Pancreas (tissue), 10 donors: ENCODE measurements at regions not wholly inside any gene's neighbourhood (a gene's known extent, or its start where the extent isn't known, plus 50 kb on each side); places are given as distances from the start of the nearest gene placed in this dataset.
A peak's percentile ranks its signal among the peaks of the same experiment; 100 is the strongest.
"Not testable (repeated sequence)": the region's sequence is repeated elsewhere in the genome, so short reads cannot be mapped to it uniquely, and the experiment has no call there.

Source experiments
- ATAC-seq, 4 donors: fragments of 200-7000 bp; cut with Tn5 transposase; one replicate each; pipeline versions ENCODE4 v1.8.0 to v1.9.1; 2020; ENCODE audit warnings: mild to moderate bottlenecking in 4 of 4, moderate library complexity in 4 of 4
- DNase-seq, 6 donors: peaks; one replicate each; pipeline ENCODE4 v3.0.0-alpha.2; 2020
- FAIRE-seq: peaks from 2 replicates; lab custom pipeline; 2012; peaks lifted over from hg19 to GRCh38; lab: Jason Lieb, UNC
- H3K27ac ChIP-seq, 4 donors: fragments of 200-600 bp; sonication (generic); 1 replicate in 3 of 4; 2 replicates in 1 of 4; pipeline versions ENCODE4 v1.5.0 to v1.8.0; 2020
- H3K27me3 ChIP-seq, 4 donors: fragments of 200-600 bp; one replicate each; pipeline ENCODE4 v1.8.0; 2021
- H3K36me3 ChIP-seq, 3 donors: fragments of 200-600 bp; sonication (generic) in 1 of 3; one replicate each; pipeline versions ENCODE4 v1.5.0 to v1.8.0; 2020 to 2021
- H3K4me1 ChIP-seq, 3 donors: fragments of 200-600 bp; one replicate each; pipeline ENCODE4 v1.8.0; 2021
- H3K4me3 ChIP-seq, 4 donors: fragments of 200-600 bp; sonication (generic) in 2 of 4; one replicate each; pipeline versions ENCODE4 v1.5.0 to v1.8.0; 2020 to 2021
- H3K9me3 ChIP-seq, 4 donors: fragments of 200-600 bp; one replicate each; pipeline ENCODE4 v1.8.0; 2021
- WGBS, 2 donors: extraction: QIAGEN DNeasy Blood & Tissue Kit; methylation state at CpG; one replicate each; pipeline ENCODE4 v1.1.7; 2013; 5-methylcytosine and 5-hydroxymethylcytosine counted together
- intact Hi-C, 3 donors: fragments of 100-400 bp; cut with DNase I; formaldehyde crosslinking; loops; one replicate each; pipeline versions ENCODE4 v1.11.1 to v1.14.2; 2022
- TF ChIP-seq, protein P1 (sequence below), 4 donors: fragments of 200-600 bp; sonication (generic) in 3 of 4; IDR thresholded peaks; one replicate each; pipeline versions ENCODE4 v1.5.0 to v1.8.0; 2021; ENCODE audit warnings: antibody characterized with exemption in 4 of 4
- donor health status: healthy with polysubstance abuse.
- donor health status: DM: no; HTN: no; CAD: no; lungs with moderate emphysema.
- donor health status: DM: no; HTN: no; CAD: no.
- donor health status: control.
- donor health status: control.
- donor health status: Bipolar disorder and iron deficiency.
- donor health status: DM: yes; HTN: yes; CAD: no.
- donor health status: DM: no; HTN: no; CAD: no.
- donor health status: DM: no; HTN: no; CAD: no.
- donor health status: DM: yes; HTN: yes; CAD: no.

DNA sequence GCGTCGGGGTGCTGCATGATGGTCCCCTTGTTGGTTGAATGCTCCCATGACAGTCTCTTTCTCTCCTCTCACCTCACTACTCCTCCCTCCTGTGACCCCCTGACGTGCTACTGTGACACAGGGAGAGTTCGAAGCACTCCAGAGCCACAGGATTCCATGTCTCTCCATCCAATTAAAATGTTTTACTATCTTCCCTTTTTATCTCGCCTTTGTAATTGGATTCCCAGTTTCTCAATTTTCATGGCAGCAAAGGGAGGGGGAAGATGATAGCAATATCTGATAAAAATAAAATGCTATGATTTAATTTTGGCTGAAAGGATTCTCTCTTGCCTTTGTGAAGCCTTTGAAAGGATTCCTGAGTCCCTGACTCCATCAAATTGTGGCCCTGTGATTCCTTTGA, 271.9 kb upstream of the SLC14A2 start:
- no peaks in the 10 kb centered on the region for H3K4me1 ChIP-seq
- TF ChIP-seq, protein P1, sequence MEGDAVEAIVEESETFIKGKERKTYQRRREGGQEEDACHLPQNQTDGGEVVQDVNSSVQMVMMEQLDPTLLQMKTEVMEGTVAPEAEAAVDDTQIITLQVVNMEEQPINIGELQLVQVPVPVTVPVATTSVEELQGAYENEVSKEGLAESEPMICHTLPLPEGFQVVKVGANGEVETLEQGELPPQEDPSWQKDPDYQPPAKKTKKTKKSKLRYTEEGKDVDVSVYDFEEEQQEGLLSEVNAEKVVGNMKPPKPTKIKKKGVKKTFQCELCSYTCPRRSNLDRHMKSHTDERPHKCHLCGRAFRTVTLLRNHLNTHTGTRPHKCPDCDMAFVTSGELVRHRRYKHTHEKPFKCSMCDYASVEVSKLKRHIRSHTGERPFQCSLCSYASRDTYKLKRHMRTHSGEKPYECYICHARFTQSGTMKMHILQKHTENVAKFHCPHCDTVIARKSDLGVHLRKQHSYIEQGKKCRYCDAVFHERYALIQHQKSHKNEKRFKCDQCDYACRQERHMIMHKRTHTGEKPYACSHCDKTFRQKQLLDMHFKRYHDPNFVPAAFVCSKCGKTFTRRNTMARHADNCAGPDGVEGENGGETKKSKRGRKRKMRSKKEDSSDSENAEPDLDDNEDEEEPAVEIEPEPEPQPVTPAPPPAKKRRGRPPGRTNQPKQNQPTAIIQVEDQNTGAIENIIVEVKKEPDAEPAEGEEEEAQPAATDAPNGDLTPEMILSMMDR (IDR thresholded peaks at IDR 0.05), result no peak
- no peak for FAIRE-seq
- no peaks in the 10 kb centered on the region for H3K27me3 ChIP-seq
- ATAC-seq, result no peak
- H3K27ac ChIP-seq, result no peak overlapping the region
- intact Hi-C loops, result no loop called here
- H3K36me3 ChIP-seq, result no peaks in the 10 kb centered on the region
- DNase-seq, result no peak
- H3K4me3 ChIP-seq, result no peak overlapping the region
- H3K9me3 ChIP-seq, result no peaks in the 10 kb centered on the region
- WGBS, 2 donors, result 83 to 95% methylated on average over 5 of the region's 5 CpGs

GRCh38 chr18:45344680-45345079, 270.6 kb upstream of the SLC14A2 start:
- H3K4me1 ChIP-seq, H3K9me3 ChIP-seq, H3K27me3 ChIP-seq, H3K4me3 ChIP-seq, ATAC-seq, DNase-seq, FAIRE-seq, H3K27ac ChIP-seq, H3K36me3 ChIP-seq, intact Hi-C loops: not testable (repeated sequence)
- 92 to 93% methylated on average over 6 of the region's 6 CpGs for WGBS, 2 donors

DNA sequence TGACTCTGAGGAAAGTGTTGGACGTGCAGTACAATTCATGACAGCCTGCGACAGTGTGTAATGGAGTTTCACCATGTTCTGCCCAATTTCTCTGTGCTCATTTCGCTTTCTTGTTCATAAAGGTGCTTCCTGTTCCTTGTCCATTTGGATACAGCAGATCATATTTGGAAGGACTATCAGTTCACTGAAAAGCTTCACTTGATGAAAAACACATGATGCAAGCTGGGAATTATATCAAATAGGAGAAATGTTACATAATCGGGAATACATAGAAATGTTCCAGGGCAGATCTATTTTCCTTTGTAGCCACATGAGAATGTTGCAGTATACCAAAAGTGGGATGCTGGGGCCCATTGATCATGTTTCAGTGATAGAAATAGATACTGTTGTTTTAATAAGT, 266.3 kb upstream of the SLC14A2 start:
- no peaks in the 10 kb centered on the region for H3K9me3 ChIP-seq
- H3K4me3 ChIP-seq, result no peak overlapping the region
- no peaks in the 10 kb centered on the region for H3K36me3 ChIP-seq
- DNase-seq (no peak), ATAC-seq (no peak), FAIRE-seq (no peak)
- H3K27ac ChIP-seq, result no peak overlapping the region
- WGBS, 2 donors, result 88 to 90% methylated on average over 4 of the region's 4 CpGs
- intact Hi-C loops, result no loop called here
- TF ChIP-seq, protein P1 (IDR thresholded peaks at IDR 0.05), result no peak
- no peaks in the 10 kb centered on the region for H3K4me1 ChIP-seq
- no peaks in the 10 kb centered on the region for H3K27me3 ChIP-seq

DNA sequence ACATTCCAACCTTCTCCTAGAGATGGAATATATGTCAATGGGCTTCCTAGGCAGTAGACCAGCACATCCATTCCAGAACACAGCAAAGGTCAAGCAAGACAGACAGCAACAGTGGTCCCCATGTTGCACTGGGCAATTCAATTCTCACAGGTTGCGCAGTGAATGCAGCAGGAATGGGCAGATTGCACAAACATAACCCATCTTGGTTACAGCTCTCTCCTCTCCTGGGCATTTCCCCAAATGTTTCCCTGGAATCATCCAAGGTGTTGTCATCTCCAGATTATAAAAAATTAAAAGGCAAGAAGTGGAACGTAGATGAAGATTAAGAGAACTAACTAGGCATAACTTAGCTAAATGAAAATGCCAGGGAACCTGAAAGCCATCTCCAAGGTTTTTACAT, 265.8 kb upstream of the SLC14A2 start:
- no peak for DNase-seq
- Histone ChIP-seq H3K27me3 (no peaks in the 10 kb centered on the region), H3K9me3 (no peaks in the 10 kb centered on the region), H3K4me1 (no peaks in the 10 kb centered on the region), H3K27ac (no peak overlapping the region), H3K4me3 (no peak overlapping the region), H3K36me3 (no peaks in the 10 kb centered on the region)
- FAIRE-seq, result no peak
- WGBS, 2 donors, result 87 to 89% methylated on average over 2 of the region's 2 CpGs
- intact Hi-C loops, result no loop called here
- TF ChIP-seq, protein P1 (IDR thresholded peaks at IDR 0.05), result no peak
- ATAC-seq, result no peak

GRCh38 chr18:45350404-45351156, 264.7 kb upstream of the SLC14A2 start:
- FAIRE-seq, result no peak
- 79 to 81% methylated on average over 11 of the region's 11 CpGs for WGBS, 2 donors
- TF ChIP-seq, protein P1 (IDR thresholded peaks at IDR 0.05), result no peak
- Histone ChIP-seq H3K27ac (no peak overlapping the region), H3K4me3 (no peak overlapping the region), H3K4me1 (no peaks in the 10 kb centered on the region), H3K27me3 (no peaks in the 10 kb centered on the region), H3K9me3 (no peaks in the 10 kb centered on the region), H3K36me3 (no peaks in the 10 kb centered on the region)
- intact Hi-C loops, result no loop called here
- ATAC-seq, result peak in 2 of 4 donors; percentile 37 to 42
- no peak for DNase-seq
